GM13977 (cell line): ENCODE measurements at regions not wholly inside any gene's neighbourhood (a gene's known extent, or its start where the extent isn't known, plus 50 kb on each side); places are given as distances from the start of the nearest gene placed in this dataset.

Source experiments
- DNase-seq: peaks from one replicate; pipeline ENCODE4 v3.0.0; 2012; ENCODE audit warnings: low spot score
- CTCF ChIP-seq: IDR thresholded peaks from 2 replicates; pipeline ENCODE4 v1.5.1; 2012; ENCODE audit warnings: mild to moderate bottlenecking, control low read depth; ENCODE audit not compliant: insufficient read depth; ENCODE audit errors: extremely low read depth, missing control alignments
- in situ Hi-C: fragments of 300-500 bp; cut with MboI; formaldehyde crosslinking; loops from one replicate; pipeline ENCODE4 v1.12.0; 2022; ENCODE audit warnings: low sequenced_read_pairs, low pct_unique_long_range_greater_than_20kb, mixed read lengths, inconsistent platforms; ENCODE audit not compliant: unreplicated experiment

- TF ChIP-seq CTCF, result no peak
- in situ Hi-C loops, result no loop called here
- no peak for DNase-seq
Measured at GRCh38 chr7:10083766-10084165, 889.9 kb upstream of the PHF14 start.

- TF ChIP-seq CTCF, result no peak
- in situ Hi-C loops, result no loop called here
- DNase-seq, result no peak
Measured at GRCh38 chr7:10085231-10085630, 888.4 kb upstream of the PHF14 start.

GRCh38 chr7:10100572-10100971 is 873.1 kb upstream of the PHF14 start:
- TF ChIP-seq CTCF, result no peak
- DNase-seq, result no peak
- in situ Hi-C loops, result no loop called here

- in situ Hi-C loops, result no loop called here
- TF ChIP-seq CTCF, result no peak
- DNase-seq, result no peak
Measured at GRCh38 chr7:10101351-10101750, 872.3 kb upstream of the PHF14 start.

DNA sequence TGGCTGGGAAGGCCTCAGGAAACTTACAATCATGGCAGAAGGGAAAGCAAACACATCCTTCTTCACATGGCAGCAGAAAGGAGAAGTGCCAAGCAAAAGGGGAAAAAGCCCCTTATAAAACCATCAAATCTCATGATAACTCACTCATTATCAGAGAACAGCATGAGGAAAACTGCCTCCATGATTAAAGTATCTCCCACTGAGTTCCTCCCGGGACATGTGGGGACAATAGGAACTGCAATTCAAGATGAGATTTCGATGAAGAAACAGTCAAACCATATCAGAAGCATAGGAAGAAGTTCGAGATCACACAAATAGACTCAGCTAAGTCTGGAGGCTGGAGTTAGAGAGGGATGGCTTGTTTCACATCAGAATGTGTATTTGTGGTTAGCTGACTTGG is 869.4 kb upstream of the PHF14 start:
- no peak for DNase-seq
- in situ Hi-C loops, result no loop called here
- no peak for TF ChIP-seq CTCF

- no peak for DNase-seq
- in situ Hi-C loops, result no loop called here
- TF ChIP-seq CTCF, result no peak
Measured at GRCh38 chr7:10106609-10107008, 867.1 kb upstream of the PHF14 start.

DNA sequence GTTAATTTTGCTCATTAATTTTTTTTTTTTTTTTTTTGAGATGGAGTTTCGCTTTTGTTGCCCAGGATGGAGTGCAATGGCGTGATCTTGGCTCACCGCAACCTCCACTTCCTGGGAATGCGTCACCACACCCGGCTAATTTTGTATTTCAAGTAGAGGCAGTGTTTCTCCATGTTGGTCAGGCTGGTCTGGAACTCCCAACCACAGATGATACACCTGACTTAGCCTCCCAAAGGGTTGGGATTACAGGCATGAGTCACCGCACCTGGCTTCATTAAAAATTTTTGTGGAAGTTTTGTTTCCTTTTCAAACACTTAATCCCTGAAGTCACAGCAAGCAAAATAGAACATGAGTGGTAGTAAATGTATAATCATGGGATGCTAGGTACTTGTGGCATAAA is 857.2 kb upstream of the PHF14 start:
- in situ Hi-C loops, result no loop called here
- DNase-seq, result no peak

More for the DNA sequence above, 857.2 kb upstream of the PHF14 start:
- no peak for TF ChIP-seq CTCF
